ENCODE measurements at regions not wholly inside any gene's neighbourhood (a gene's known extent, or its start where the extent isn't known, plus 50 kb on each side); places are given as distances from the start of the nearest gene placed in this dataset.

- TF ChIP-seq CUX1 (IDR thresholded peaks at IDR 0.05; ENCODE audit: insufficient replicate concordance, low read depth, low read length) (no peak), RAD51 (IDR thresholded peaks at IDR 0.05) (no peak)
- 16% methylated on average over 3 of the region's 3 CpGs for WGBS (ENCODE audit: insufficient coverage, insufficient replicate concordance, low lambda C conversion rate, missing lambda C conversion rate)
- FAIRE-seq (no peak), DNase-seq (ENCODE audit: low read depth, low spot score) (no peak), ATAC-seq (no peak)
- Histone ChIP-seq H3K27ac (ENCODE audit: control insufficient read depth, insufficient read depth) (no peak overlapping the region), H3K36me3 (ENCODE audit: control insufficient read depth in 2 of 2, insufficient read depth in 2 of 2, low read length in 1 of 2) (no peaks in the 10 kb centered on the region), H3K27me3 (replicated peaks in 1 of 2; ENCODE audit: control insufficient read depth in 2 of 2, insufficient read depth in 2 of 2, low read length in 1 of 2) (peaks cover 0 to 2% of the 10 kb centered on the region in 2 experiments; a peak in 1 of 4 replicates), H2AFZ (ENCODE audit: control insufficient read depth, low read depth, low read length) (no peak overlapping the region), H3K9me3 (replicated peaks; ENCODE audit: control insufficient read depth, insufficient read depth, low read length) (no peaks in the 10 kb centered on the region), H3K79me2 (ENCODE audit: control insufficient read depth, insufficient read depth, low read length) (no peaks in the 10 kb centered on the region), H3K9ac (ENCODE audit: control insufficient read depth, insufficient read depth, low read length) (no peak overlapping the region), H3K4me3 (no peak overlapping the region), H3K4me1 (ENCODE audit: control insufficient read depth, insufficient read depth, low read length) (no peaks in the 10 kb centered on the region), H3K4me2 (ENCODE audit: control insufficient read depth, insufficient read depth) (no peak overlapping the region), H4K20me1 (ENCODE audit: control insufficient read depth, insufficient read depth) (no peaks in the 10 kb centered on the region)
- in situ Hi-C loops (cut with MboI) (no loop called here), intact Hi-C loops (cut with micrococcal nuclease; ENCODE audit: unreplicated experiment) (no loop called here)
- no TSS peak for BruUV-seq (replicated peaks)
- RAD21 ChIA-PET (ENCODE audit: unreplicated experiment) = no interaction called here
- CTCF ChIA-PET = interaction anchor here (1.1 to 1.5 kb wide), 2 partner anchors 8 to 32 kb away, joined by 3 to 4 read pairs; no protein-coding TSS in a partner anchor
- POLR2A ChIA-PET = no interaction called here
- SMC1A ChIA-PET (ENCODE audit: uncharacterized antibody, unreplicated experiment) = interaction anchor here (0.7 to 1.0 kb wide), 2 partner anchors 56 to 145 kb away, joined by 3 read pairs; no protein-coding TSS in a partner anchor
Observed at GRCh38 chr4:111999801-112000200, 145.5 kb upstream of the FAM241A start.
